GM18907 (cell line): ENCODE measurements at regions not wholly inside any gene's neighbourhood (a gene's known extent, or its start where the extent isn't known, plus 50 kb on each side); places are given as distances from the start of the nearest gene placed in this dataset.
"Not testable (repeated sequence)": the region's sequence is repeated elsewhere in the genome, so short reads cannot be mapped to it uniquely, and the experiment has no call there.

ENCODE experiments used
- ATAC-seq: cut with Tn5 transposase; IDR thresholded peaks from one replicate; pipeline ENCODE4 v1.9.1; 2021; ENCODE audit warnings: mild to moderate bottlenecking, moderate library complexity; ENCODE audit not compliant: unreplicated experiment

DNA sequence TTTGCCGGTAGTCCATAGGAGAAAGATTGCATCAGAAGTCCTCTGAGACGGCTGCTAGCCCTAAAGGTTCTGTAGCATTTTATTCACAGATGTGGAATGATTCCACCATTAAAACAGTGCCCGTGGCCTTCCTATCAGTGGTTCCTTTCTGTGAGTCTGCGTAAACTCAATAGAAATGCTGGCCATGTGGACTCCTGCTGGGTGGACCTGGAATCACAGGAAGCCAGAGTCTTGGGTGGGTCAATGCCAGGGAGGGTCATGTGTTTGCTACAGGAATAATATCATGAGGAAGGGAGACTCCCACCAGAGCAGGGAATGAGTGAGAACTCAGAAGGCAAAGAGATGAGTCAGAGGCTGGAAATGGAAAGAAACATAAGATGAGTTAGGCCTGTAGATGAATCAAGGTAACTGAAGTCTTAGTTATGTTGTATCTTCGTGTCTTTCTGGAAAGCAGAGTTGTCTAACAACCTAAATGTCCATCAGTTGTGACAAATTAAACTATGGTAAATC lies 410.4 kb upstream of the AUTS2 start:
- no peak for ATAC-seq

DNA sequence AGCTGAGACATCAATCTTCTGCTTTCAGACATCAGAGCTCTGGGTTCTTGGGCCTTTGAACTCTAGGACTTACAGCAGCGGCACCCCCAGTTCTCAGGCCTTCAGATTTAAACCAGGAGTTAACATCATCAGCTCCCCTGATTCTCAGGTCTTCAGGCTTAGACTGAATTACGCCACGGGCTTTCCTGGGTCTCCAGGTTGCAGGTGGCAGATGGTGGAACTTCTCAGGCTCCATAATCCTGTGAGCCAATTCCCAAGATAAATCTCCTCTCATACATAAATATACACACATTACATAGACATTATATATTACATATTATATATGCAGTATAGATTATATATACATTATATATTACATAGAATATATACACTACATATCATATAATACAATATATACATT lies 408.9 kb upstream of the AUTS2 start:
- no peak for ATAC-seq

GRCh38 chr7:69190025-69190424 lies 408.2 kb upstream of the AUTS2 start:
- no peak for ATAC-seq

DNA sequence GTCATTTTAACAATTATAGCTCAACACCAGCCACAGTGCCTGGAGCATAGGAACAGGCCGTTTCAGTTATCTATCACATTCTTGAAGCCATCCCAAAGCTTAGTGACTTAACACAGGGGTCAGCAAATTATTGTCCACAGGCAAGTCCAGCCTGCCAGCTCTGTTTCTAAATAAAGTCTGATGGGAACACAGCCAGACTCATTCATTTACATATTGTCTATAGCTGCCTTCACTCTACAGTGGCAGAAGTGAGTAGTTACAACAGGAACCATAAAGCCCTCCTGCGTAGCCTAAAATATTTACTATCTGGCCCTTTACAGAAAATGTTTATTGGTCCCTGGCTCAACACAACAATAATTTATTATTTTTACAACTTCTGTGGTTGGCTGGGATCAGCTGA lies 407.5 kb upstream of the AUTS2 start:
- ATAC-seq = no peak

- ATAC-seq = no peak
Measured at GRCh38 chr7:69192134-69192533, 406.1 kb upstream of the AUTS2 start.

GRCh38 chr7:69193061-69193460 lies 405.2 kb upstream of the AUTS2 start:
- no peak for ATAC-seq

GRCh38 chr7:69196593-69196992 lies 401.7 kb upstream of the AUTS2 start:
- ATAC-seq = no peak

DNA sequence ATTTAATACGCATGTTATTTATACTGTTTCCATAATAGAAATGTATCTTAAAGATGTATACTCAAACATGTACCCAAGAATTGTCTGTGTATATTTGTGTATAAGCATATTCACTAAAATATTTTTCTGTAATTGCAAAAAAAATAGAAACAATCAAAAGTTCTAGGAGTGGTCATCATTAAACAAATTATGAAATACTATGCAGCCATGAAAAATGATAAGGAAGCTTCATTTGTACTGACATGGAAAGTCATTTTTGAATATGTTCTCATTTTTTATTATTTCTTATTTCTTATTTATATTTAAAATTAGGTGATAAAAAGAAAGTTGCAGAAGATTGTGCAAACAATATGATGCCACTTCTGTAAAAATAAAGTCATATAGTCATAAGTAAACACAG lies 400.0 kb upstream of the AUTS2 start:
- ATAC-seq = no peak

- no peak for ATAC-seq
Measured at GRCh38 chr7:69199041-69199440, 399.2 kb upstream of the AUTS2 start.

- no peak for ATAC-seq
Measured at GRCh38 chr7:69199661-69200060, 398.6 kb upstream of the AUTS2 start.

GRCh38 chr7:69203871-69204270 lies 394.4 kb upstream of the AUTS2 start:
- no peak for ATAC-seq

GRCh38 chr7:69204943-69205342 lies 393.3 kb upstream of the AUTS2 start:
- ATAC-seq = no peak

- no peak for ATAC-seq
Measured at GRCh38 chr7:69205581-69205980, 392.7 kb upstream of the AUTS2 start.

DNA sequence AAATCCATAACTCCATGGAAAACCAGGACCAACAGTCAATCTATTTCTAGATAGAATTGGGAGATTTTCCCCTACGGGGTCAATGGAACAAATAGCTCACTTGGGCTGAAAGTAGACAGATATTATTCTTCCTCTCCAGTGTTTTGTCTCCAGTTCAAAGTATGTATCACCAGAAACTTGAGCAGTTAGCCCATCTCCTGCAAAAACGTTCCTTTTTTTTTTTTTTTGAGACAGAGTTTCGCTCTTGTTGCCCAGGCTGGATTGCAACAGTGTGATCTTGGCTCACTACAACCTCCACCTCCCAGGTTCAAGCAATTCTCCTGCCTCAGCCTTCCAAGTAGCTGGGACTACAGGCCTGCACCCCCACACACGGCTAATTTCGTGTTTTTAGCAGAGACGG lies 390.0 kb upstream of the AUTS2 start:
- ATAC-seq = no peak

- peak; percentile 95 for ATAC-seq
Measured at GRCh38 chr7:69208848-69209247, 389.4 kb upstream of the AUTS2 start.

DNA sequence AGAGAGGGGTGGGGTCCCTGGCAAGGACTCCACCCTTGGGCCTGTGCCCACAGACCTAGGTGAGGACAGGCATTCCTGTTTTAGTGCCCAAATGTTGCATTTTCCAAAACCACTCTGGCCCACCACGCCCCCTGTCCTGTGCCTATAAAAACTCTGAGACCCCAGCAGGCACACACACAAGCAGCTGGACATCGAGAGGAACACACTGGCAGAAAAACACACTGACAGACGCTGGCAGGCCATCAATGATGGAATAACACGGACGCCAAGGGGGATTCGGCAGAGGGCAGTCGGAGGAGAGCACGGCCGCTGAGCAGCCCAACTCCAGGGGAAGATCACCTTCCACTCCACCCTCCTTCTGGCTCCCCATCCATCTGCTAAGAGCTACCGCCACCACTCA lies 386.9 kb upstream of the AUTS2 start:
- no peak for ATAC-seq

DNA sequence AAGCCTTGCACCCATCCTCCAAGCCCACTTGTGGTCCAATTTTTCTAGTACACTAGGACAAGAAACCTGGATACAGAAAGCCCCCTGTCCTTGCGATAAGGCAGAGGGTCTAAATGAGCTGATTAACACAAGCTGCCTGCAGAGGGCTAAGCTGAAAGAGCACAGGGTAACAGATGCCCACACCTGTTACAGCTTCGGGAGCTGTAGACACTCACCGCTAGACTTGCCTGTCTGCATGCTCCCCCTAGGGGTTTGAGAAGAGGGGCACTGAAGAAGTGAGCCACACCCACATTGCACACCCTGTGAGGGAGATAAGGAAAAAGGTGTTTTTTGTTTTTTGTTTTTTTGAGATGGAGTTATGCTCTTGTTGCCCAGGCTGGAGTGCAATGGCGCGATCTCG lies 386.5 kb upstream of the AUTS2 start:
- no peak for ATAC-seq

DNA sequence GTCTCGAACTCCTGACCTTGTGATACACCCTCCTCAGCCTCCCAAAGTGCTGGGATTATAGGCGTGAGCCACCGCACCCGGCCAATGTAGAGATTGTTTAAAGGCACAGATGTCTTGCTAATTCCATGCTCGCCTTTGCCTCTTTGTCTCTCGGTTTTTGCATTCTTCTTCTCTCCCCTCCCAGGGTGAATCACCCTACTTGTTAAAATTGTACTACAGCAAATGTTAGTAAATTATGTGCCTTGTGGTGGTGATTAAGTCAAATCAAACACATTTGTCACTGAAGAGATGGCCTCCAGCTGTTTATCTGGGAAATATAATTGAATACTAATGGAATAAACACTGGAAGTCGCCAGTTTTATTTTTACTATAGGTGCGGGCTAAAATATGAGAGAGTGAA lies 384.4 kb upstream of the AUTS2 start:
- no peak for ATAC-seq

DNA sequence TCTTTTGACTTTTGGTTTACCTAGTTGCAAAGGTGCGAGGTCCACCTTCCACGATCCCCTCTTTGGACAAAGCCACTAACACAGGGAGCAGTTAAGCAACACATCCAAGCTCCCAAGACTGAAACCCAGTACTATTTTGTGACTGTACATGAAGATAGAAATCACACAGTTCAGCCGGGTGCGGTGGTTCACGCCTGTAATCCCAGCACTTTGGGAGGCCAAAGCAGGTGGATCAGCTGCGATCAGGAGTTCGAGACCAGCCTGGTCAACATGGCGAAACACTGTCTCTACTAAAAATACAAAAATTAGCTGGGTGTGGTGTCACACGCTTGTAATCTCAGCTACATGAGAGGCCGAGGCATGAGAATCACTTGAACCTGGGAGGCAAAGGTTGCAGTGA lies 382.8 kb upstream of the AUTS2 start:
- ATAC-seq = not testable (repeated sequence)

GRCh38 chr7:69217516-69218350 lies 380.5 kb upstream of the AUTS2 start:
- ATAC-seq = no peak

DNA sequence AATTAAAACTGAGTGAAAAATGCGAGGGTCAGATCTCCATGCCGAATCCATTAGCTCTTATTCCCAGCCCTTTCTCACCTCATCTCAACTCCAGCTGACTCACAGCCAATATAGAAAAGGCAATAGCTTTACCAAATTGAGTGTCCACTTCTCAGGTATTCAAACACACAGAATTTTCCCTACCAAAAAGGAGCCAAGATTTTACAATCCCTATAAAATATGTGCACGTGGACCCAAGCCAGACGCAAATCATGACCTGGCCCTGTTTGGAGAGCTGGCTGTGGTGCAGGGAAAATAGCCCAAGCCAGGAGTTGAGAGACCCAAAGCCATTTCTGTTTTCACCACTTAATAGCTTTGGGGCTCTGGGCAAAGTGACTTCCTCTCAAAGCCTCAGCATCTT lies 379.7 kb upstream of the AUTS2 start:
- no peak for ATAC-seq

DNA sequence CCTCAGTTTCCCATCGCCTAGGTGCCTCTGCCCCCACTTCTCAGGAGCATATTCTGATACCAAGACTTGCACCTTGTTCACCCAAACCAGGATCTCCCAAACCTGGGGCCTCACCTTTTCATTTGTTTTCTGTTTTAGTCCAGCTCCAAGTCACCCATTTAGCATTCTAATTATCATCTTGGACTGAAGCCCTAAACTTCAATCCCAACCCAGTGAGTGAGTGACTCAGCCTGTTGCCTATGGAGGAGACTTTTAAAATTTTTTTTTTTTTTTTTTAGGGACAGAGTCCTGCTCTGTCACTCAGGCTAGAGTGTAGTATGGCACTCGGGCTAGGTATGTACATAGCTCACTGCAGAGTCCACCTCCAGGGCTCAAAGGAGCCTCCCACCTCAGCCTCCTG lies 378.9 kb upstream of the AUTS2 start:
- ATAC-seq = no peak
